ENCODE measurements at regions not wholly inside any gene's neighbourhood (a gene's known extent, or its start where the extent isn't known, plus 50 kb on each side); places are given as distances from the start of the nearest gene placed in this dataset.

DNA sequence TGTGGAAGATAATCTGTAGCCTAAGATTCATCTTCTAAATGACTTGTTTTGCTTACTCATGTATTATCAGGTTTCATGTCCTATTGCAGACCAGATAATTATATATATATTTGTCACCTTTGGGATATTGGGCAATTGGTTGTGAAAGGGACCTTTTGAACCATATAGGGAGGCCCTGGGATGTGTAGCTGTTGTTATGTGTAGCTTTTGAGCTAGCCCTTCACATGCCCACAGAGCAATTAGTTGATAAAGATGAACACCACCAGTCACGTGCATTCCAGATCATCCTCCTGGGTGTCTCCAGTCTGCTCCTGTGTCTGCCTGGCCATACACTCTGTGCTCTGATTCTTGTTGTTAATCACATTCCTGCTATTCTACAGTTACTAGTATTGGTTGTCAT lies 431.2 kb upstream of the FBXO33 start:
- H3K27ac ChIP-seq (ENCODE audit: low read length), result no peak overlapping the region
- intact Hi-C loops (cut with micrococcal nuclease; ENCODE audit: unreplicated experiment), result no loop called here
- in situ Hi-C loops (cut with HindIII; ENCODE audit: low pct_unique_long_range_greater_than_20kb, low sequenced_read_pairs), result no loop called here
- TF ChIP-seq, protein P1, sequence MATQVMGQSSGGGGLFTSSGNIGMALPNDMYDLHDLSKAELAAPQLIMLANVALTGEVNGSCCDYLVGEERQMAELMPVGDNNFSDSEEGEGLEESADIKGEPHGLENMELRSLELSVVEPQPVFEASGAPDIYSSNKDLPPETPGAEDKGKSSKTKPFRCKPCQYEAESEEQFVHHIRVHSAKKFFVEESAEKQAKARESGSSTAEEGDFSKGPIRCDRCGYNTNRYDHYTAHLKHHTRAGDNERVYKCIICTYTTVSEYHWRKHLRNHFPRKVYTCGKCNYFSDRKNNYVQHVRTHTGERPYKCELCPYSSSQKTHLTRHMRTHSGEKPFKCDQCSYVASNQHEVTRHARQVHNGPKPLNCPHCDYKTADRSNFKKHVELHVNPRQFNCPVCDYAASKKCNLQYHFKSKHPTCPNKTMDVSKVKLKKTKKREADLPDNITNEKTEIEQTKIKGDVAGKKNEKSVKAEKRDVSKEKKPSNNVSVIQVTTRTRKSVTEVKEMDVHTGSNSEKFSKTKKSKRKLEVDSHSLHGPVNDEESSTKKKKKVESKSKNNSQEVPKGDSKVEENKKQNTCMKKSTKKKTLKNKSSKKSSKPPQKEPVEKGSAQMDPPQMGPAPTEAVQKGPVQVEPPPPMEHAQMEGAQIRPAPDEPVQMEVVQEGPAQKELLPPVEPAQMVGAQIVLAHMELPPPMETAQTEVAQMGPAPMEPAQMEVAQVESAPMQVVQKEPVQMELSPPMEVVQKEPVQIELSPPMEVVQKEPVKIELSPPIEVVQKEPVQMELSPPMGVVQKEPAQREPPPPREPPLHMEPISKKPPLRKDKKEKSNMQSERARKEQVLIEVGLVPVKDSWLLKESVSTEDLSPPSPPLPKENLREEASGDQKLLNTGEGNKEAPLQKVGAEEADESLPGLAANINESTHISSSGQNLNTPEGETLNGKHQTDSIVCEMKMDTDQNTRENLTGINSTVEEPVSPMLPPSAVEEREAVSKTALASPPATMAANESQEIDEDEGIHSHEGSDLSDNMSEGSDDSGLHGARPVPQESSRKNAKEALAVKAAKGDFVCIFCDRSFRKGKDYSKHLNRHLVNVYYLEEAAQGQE (IDR thresholded peaks at IDR 0.05; ENCODE audit: insufficient read depth in 1 of 2, low read depth in 2 of 2, low read length in 1 of 2), result no peak
- TF ChIP-seq TCF7L2 (IDR thresholded peaks at IDR 0.05; ENCODE audit: low read depth, low read length) (no peak), POLR2AphosphoS5 (IDR thresholded peaks at IDR 0.05; ENCODE audit: low read depth, low read length) (no peak), CTCF (IDR thresholded peaks at IDR 0.05) (no peak)
- DNase-seq (ENCODE audit: low read depth, low spot score), result no peak
- ChIA-PET POLR2A (no interaction called here), CTCF (no interaction called here)
- H3K4me3 ChIP-seq (ENCODE audit: low read depth in 2 of 2, low read length in 2 of 2), result no peak overlapping the region
- ATAC-seq, result no peak
- H3K9me3 ChIP-seq (ENCODE audit: control insufficient read depth, insufficient read depth, low read depth, low read length), result no peaks in the 10 kb centered on the region
- no peaks in the 10 kb centered on the region for H3K27me3 ChIP-seq (ENCODE audit: control insufficient read depth, insufficient read depth, low read length)
- no peaks in the 10 kb centered on the region for H3K4me1 ChIP-seq (ENCODE audit: control insufficient read depth, insufficient read depth, low read length)
- BruUV-seq (replicated peaks), result no TSS peak
- no peaks in the 10 kb centered on the region for H3K36me3 ChIP-seq (ENCODE audit: control insufficient read depth, insufficient read depth, low read length)

GRCh38 chr14:39861696-39862095 lies 429.5 kb upstream of the FBXO33 start:
- intact Hi-C loops (cut with micrococcal nuclease; ENCODE audit: unreplicated experiment), result no loop called here
- TF ChIP-seq, protein P1 (IDR thresholded peaks at IDR 0.05; ENCODE audit: insufficient read depth in 1 of 2, low read depth in 2 of 2, low read length in 1 of 2), result no peak
- TF ChIP-seq POLR2AphosphoS5 (IDR thresholded peaks at IDR 0.05; ENCODE audit: low read depth, low read length), result no peak
- TF ChIP-seq TCF7L2 (IDR thresholded peaks at IDR 0.05; ENCODE audit: low read depth, low read length), result no peak
- TF ChIP-seq SIN3A (IDR thresholded peaks at IDR 0.05; ENCODE audit: borderline replicate concordance, insufficient read depth, low read depth, low read length), result no peak
- no peak for TF ChIP-seq CTCF (IDR thresholded peaks at IDR 0.05)
- Histone ChIP-seq H3K36me3 (ENCODE audit: control insufficient read depth, insufficient read depth, low read length) (no peaks in the 10 kb centered on the region), H3K27me3 (ENCODE audit: control insufficient read depth, insufficient read depth, low read length) (no peaks in the 10 kb centered on the region), H3K9me3 (ENCODE audit: control insufficient read depth, insufficient read depth, low read depth, low read length) (no peaks in the 10 kb centered on the region), H3K4me3 (ENCODE audit: low read depth in 2 of 2, low read length in 2 of 2) (no peak overlapping the region), H3K4me1 (ENCODE audit: control insufficient read depth, insufficient read depth, low read length) (no peaks in the 10 kb centered on the region), H3K27ac (ENCODE audit: low read length) (no peak overlapping the region)
- POLR2A ChIA-PET, result no interaction called here
- BruUV-seq (replicated peaks), result no TSS peak
- no peak for DNase-seq (ENCODE audit: low read depth, low spot score)
- in situ Hi-C loops (cut with HindIII; ENCODE audit: low pct_unique_long_range_greater_than_20kb, low sequenced_read_pairs), result no loop called here
- CTCF ChIA-PET, result no interaction called here
- ATAC-seq, result no peak

All from Panc1 (cell line).